Stimulated activated CD8-positive, alpha-beta memory T cell treated with anti-CD3 and anti-CD28 coated beads, Interleukin-12 subunit alpha, Interleukin-12 subunit beta, amount 100 ng/mL, for 24 hours (primary cell): ENCODE measurements at regions not wholly inside any gene's neighbourhood (a gene's known extent, or its start where the extent isn't known, plus 50 kb on each side); places are given as distances from the start of the nearest gene placed in this dataset.
"Not testable (repeated sequence)": the region's sequence is repeated elsewhere in the genome, so short reads cannot be mapped to it uniquely, and the experiment has no call there.

Experiments used
- DNase-seq: peaks from one replicate; pipeline ENCODE4 v3.0.0-alpha.2; 2020; ENCODE audit errors: extremely low read depth

DNA sequence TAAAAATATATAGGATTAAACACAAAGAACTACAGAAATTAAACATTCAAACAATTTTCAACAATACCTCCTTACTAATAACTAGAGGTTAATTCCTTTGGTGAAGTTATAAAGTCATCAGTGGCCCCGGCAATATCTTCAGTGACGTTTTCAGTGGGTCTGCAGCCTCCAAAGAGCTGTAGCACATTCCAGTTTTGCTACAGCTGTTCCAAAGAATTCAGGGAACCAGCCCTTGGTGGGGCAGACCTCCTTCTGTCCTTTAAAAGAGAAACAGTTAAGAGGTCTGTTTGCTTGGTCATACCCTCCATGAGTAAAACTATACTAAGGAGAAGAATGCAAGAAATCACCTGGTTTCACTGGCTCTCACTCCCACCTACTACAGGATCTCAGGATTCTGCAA lies 99.2 kb upstream of the ZDHHC17 start:
- DNase-seq, result no peak

DNA sequence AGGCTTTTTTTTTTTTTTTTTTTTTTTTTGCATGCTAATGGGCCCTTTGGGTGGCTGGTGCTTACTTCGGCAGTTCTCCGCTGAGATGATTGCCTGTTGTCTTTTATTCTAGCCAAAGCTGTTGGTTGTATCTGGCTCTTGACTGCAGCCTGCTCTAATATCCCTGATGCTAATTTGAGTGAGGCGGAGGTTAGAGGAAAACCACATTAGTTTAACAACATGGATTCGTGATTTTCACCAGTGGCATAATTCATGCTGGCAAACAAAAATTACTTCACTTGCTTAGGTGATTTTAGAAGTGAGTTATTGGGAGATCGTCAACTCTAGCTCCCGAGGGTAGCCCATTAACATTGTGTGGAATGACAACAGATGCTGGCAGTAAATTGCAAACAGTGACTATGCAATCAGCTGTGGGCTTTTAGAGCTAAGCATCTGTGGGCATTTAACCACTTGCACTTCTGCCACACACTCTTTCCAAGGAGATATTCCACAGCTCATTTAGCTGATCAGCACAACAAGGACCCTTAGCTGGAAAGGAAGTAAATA lies 97.6 kb upstream of the ZDHHC17 start:
- DNase-seq, result no peak

DNA sequence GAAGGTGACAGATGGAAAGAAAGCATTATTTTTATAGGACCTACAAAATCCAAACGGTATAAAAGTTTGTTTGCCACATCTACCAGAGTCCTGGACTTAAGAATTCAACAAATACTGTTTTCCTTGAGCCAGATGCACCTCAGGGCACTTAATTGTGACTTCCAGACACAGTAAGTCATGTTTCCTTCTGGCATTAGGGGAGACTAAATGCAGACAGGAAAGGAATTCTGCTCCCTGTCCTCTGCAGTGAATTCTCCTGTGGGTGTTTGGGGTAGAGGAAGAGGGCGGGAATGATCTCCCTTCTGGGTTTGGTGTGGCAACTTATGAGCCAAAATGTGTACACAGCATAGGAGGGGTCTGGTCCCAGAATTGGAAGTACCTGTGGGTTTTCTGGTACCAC lies 93.9 kb upstream of the ZDHHC17 start:
- no peak for DNase-seq

DNA sequence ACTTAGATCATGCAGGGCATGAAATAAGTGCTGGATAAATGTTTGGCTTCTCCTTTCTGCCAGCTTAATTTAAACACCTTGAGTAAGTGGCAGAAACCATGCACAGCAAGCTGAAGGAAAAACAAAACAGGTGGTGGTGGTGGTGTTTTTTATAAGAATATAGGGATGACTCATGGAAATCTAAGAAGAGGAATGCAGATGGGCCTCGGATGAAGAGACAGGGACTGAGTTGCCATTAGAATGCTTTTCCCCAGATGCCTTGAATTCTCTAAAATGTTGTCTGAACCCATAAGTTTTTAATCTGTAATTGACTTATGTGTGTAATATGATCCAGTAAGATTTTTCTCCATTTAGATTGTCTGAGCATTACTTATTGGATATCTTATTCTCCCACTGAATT lies 93.1 kb upstream of the ZDHHC17 start:
- no peak for DNase-seq

DNA sequence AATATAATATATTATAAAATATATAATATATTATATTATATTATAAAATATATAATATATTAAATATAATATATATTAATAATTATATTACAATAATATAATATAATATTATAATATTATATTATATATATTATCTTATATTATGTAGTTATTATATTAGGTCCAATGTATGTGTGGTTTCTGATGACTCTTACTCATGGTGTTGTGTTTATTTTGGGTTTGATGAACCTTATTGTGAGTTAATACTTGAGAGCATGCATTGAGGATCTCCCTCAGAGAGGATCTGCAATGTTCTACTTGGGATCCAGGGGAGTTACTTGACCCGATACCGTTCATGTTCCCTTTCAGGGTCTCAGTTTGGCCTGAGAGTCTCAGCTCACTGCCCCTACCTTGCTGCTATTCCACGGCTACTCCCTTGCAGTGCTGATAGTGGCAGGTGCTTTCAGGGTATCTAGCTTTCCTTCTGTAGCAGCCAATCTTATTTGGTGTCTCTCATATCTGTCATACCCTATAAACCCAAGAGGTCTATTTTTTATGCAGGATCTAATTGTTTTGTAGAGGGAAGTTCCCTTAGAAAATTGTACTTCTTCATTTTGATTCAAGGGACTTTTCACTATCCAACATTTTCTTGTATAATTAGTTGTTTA lies 89.1 kb upstream of the ZDHHC17 start:
- no peak for DNase-seq

DNA sequence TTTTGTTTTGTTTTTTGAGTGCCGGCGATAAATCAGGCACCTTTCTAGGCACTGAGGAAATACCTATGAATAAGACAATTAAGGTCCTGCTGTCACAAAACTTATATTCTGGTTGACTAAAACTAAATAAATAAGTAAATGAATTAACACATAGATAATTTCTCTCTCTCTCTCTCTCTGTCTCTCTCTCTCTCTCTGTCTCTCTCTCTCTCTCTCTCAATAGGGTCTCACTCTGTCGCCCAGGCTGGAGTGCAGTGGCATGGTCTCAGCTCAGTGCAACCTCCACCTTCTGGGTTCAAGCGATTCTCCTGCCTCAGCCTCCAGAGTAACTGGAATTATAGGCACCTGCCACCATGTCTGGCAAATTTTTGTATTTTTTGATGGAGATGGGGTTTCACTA lies 87.7 kb upstream of the ZDHHC17 start:
- not testable (repeated sequence) for DNase-seq

DNA sequence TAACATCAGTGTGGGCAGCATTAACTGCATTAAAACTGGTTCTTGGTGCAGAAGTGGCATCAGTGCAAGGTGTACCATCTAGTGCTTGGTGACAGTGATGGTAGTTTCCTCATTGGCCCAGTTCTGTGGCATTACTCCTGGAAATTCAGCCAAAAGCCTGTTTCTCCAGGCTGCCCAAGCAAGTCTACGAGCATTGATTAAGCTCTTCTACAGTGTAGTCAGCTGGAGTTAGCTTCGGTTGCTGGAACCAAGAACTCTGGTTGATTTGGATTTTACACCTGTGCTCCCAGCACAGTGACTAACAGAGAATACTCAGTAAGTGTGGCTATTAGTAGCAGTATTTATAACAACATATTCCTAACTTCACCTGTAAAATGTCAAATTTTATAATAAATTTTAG lies 84.9 kb upstream of the ZDHHC17 start:
- no peak for DNase-seq

DNA sequence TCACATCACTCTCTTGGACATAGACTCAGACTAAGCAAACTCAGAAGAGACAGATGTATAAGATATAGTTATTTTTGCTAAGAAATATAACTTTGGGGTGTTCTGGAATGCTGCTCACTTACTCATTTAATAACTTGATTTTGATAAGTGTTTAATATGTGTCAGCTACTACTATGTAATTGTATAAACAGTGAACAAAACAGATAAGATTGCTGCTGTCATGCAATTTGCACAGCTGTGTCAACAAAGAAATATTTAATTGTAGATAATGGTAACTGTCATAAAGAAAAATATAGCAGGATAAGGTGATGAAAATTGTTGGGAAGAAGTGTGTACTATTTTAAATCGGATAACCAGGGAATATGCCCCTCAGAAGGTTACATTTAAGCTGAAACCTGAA lies 84.1 kb upstream of the ZDHHC17 start:
- no peak for DNase-seq

DNA sequence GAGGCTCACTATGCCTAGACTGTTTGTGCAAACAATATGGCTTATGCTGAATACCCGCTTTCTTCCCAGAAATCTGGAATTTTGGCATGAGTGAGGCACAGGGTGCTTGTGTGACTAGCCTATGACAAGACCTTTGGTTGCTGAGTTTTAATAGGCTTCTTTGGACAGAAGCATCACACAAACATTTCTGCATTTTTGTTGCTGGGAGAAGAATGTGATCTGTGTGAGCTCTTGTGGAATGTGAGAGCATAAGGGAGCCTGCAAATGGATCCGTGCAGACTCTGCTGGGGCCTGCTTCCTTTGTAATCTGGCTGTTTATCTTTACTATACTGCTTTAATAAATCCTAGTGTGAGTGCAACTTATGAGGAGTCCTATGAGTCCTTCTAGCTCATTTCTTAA lies 83.0 kb upstream of the ZDHHC17 start:
- DNase-seq, result no peak

DNA sequence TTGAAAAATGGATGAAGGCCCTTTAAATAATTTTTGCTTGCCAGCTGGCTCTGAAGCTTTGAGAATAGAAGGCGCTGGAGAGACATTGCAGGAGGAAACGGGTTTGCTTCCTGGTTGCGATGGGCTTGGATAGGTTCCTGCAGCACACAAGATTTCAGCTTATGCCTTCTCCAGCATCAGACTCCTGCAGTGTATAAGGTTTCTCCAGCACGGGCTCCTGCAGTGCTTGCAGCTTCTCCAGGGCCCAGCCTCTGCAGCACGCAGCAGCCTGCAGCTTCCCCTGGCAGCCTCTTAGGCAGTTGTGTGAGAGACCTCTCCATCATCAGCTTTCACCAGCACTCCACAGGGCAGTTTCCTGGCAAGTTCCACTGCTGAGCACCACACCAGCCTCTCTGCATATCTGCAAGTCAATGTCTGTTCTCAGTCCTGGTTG lies 78.7 kb upstream of the ZDHHC17 start:
- no peak for DNase-seq

DNA sequence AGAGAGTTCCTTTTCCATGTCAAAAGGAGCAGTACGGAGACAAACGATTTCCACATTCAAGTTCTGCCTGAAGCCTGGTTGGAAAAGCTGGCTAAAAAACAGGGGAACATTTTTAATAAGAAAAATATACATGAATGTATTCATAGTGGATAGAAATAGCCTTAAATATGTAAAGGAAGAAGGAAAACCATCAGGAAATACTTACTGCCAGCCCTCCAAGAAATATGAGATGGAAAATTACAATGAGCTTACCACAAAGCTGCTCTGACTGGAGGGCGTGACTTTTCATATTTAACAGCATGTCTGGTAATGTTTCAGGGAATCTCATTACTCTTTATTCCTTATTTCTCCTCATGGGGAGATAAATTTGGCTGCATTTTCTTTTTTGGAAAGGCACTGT lies 75.9 kb upstream of the ZDHHC17 start:
- DNase-seq, result no peak

DNA sequence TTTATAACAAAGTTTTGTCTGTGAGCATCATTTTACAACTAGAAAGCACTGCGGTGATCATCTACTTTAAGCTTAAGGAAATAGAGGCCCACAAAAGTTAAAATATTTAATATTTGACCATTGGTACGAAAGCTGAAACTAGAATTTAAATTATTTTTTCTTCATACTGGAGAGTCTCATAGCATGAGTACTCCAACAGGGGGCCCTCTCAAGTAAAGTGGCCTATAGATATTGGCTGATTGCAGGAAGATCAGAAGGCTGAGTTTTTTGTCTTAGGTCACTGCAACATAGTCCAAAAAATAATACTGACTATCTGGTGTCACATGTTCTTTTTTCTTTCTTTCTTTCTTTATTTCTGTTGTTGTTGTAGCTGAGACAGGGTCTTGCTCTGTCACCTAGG lies 75.3 kb upstream of the ZDHHC17 start:
- no peak for DNase-seq

DNA sequence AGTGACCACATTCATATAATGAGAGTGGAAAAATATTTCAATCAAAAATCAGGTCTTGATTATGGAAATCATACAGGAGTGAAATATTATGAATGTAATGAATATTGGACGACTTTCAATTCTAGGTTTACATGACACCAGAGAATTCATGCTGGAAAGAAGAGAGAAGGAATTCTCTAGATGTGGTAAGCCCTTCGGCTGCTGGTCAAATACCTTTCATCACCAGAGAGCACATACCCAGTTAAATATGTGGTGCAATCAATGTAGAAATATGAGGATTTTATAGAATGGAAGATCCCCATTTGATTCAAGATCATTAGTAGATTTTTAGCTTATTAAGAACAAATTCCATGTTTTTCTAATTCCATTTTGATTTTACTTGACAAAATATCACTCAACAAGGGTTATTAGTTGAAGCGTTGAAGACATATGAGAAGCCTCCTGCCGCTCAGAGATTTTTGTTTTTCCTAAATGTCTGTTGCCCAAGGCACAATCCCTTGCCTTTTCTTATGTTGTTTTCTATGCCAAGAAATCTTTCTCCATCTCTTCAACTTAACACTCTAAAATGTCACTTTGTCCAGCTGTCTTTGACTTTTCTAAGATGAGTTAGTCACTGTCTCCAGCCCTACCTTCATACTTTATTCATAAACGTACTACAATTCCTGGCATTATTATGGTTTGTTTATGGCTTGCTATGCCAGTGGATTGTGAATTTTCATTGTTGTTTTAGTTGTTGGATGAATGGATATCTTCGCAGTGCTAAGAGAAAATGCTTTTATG lies 72.8 kb upstream of the ZDHHC17 start:
- no peak for DNase-seq

DNA sequence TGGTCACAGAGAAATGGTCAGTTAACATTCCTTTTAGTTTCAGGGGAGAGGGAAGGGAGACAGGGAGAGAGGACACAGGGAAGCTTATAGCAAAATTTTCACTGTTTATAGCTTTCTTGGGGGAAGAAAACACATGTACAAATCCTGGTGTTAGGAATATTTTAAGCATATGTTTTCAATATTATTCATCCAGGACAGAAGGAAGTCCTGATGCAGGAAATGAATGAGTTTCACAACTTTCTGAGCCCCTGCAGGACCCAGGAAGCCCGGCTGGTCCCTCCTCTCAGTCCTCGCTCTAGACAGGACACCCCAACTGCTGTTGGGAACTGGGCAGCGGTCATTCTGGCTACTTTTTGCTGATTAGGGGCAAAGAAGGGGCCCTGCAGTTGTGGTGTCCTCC lies 71.1 kb upstream of the ZDHHC17 start:
- no peak for DNase-seq

DNA sequence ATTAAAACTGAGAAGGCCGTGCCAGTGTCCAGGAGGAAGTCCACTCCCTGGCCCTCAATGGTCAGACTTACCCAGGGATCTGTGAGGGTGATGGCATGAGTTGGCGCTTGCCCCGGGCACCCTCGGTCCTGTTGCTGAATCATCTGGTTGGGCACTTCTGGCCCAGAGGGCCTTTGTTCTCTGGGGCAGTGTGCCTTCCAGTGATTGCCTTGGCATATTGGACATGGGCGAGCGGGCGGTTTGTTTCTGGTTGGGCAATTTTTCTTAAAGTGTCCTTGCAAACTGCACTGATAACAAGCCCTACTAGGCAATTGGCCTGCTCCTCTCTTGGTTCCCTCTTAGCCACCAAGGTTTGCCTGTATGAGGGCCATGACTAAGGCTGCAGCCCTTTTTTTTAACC lies 69.5 kb upstream of the ZDHHC17 start:
- DNase-seq, result no peak

DNA sequence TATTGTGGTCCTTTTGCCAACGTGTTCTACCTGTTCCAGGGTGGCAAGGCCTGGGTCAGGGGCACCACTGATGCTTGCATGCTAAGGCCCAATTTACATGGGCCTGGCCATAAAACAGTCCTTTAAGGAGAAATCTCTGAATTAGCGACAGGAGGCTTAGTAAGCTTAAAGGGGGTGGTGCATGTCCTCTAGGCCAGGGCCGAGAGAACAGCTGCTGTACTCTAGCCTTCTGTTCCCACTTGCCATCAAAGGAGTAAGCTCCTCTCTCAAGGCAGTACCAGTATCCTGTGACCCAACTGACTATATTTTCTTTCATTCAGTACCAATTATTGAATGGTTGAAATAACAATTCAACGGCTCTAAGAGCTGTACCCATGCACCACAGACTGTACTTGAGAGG lies 67.7 kb upstream of the ZDHHC17 start:
- no peak for DNase-seq

DNA sequence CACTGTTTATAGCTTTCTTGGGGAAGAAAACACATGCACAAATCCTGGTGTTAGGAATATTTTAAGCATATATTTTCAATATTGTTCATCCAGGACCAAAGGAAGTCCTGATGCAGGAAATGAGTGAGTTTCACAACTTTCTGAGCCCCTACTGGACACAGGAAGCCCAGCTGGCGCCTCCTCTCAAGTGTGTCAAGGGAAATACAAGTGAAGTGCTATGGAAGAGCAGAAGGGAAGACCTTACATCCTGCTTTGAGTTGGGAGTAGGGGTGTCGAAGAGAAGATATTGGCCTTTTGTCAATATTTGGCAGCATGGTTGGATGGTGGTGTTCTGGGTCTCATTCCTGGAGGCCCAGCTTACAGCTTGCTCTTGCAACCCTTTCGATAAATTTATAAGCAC lies 66.1 kb upstream of the ZDHHC17 start:
- no peak for DNase-seq

DNA sequence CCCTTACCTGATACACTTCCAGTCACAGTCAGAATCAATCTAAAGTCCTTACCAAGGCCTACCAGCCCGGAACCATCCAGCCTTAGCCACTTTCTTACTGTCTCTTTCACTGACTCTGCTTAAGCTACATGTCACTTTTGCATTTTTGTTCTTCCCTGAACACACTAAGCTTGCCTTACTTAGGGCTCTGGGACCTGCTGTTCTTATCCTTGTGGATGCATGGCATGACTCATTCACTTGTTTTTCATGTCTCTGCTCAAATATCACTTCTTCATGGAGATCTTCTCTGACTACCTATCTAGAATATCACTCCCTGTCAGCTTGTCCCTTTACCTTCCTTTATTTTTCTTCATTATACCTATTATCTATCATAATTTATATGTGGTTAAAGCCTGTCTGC lies 65.6 kb upstream of the ZDHHC17 start:
- no peak for DNase-seq

DNA sequence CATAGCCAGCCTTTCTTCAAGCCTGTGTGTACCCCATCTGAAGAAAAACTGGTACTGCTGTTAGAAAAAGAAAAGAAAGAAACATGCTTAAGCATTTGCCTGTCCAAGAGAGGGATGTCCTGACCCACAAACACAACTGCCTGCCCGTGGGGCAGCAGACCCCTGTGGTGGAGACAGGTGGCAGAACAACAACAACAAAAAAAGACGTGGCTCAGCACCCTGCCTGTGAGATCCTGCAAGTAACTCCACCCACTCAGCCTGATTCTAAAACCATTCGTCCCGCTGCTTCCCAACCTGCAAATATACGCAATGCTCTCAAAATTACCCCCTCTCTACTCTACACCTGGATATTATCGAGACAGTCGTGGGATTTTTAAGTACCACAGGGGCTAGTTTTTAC lies 64.9 kb upstream of the ZDHHC17 start:
- DNase-seq, result no peak

DNA sequence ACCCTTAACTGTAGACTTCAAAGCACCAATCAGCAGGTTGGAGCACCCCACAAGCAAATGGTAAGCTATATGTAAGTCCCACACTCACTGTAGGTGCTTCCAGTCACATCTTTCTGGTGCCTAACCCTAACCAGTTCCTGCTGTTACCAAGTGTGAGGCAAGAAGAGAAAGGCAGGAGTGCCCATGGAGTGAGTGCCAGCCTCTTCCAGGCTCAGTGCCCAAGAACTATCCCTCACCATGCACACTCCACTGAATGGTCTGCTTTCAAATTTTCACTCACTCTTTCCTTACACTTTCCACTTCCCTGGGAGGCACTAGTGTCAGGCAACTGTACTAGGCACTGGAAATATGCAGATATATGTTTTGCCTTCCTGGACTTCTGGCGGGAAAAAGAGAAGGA lies 62.2 kb upstream of the ZDHHC17 start:
- DNase-seq, result no peak

DNA sequence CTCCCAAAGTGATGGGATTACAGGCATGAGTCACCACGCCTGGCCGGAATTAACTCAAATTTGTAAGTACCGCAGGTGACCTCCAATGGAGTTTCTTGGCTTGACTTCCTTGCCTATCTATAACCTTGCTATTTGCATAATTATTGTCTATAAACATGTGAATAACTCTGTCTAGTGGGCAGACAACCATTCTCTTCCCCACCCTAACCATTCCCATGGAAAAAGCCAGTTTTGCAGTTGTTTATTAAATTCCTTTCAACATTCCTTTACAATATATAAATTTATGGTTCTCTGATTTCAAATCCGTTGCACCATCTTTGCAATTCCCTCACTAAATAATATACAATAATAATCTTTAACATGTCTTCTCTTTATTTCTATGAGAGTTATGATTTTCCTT lies 61.0 kb upstream of the ZDHHC17 start:
- DNase-seq, result no peak

DNA sequence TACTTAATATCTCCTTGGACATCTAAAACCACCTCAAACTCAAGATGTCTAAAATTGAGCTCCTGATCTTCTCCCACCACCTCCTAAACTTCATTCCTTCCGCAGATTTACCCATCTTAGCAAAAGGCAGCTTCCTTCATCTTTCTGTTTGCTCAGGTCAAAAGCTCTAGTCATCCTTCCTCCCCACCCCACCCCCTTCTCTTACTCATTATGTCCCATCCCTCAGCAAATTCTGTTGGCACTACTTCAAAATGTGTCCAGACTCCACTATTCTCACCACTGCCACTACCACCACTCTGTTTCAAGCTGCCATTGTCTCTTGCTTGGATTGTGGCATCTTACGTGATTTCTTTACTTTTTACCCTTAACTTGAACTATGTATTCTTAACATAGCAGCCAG lies 59.2 kb upstream of the ZDHHC17 start:
- DNase-seq, result no peak

DNA sequence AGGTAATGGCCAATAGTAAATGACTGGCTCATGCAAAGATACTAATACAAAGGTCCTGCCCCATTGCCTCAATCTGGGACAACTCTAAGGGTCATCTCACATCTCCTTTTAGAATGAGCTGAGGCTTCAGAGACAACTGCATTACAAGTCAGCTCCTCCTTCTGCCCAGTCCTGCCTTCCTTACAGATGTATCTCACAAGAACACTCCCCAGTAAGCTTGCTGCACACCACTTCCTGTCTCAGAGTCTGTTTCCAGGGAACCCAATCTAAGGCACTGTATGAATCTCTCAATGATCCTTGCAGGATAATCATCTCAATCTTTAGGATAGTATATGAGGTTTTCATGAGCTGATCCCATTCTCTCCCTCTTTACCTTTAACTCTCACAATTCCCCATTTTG lies 57.8 kb upstream of the ZDHHC17 start:
- no peak for DNase-seq

DNA sequence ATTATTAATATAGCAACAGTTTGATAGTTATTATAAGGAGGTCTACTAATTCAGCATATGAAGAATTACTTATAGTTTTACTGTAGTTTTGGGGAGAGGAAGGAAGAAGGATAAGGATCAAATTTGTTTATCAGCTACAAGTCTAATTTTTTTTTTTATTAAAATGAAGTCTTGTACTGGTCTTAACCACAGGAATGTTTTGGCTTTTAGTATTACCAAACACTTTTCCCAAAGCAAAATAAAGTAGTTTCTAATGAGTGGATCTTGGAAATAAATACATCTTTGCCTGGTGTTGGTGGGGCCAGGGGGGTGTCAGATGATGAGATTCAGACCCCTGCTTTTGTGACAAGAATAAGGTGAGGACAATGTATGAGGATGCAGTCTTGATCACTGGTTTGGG lies 57.2 kb upstream of the ZDHHC17 start:
- DNase-seq, result no peak
